NCI-H526 treated with DMSO at 0.1 percent for 48 hours (cell line): ENCODE measurements at regions not wholly inside any gene's neighbourhood (a gene's known extent, or its start where the extent isn't known, plus 50 kb on each side); places are given as distances from the start of the nearest gene placed in this dataset.

ENCODE experiments used
- DNase-seq: peaks from one replicate; lab custom pipeline; 2025; lab: John Stamatoyannopoulos, UW

DNA sequence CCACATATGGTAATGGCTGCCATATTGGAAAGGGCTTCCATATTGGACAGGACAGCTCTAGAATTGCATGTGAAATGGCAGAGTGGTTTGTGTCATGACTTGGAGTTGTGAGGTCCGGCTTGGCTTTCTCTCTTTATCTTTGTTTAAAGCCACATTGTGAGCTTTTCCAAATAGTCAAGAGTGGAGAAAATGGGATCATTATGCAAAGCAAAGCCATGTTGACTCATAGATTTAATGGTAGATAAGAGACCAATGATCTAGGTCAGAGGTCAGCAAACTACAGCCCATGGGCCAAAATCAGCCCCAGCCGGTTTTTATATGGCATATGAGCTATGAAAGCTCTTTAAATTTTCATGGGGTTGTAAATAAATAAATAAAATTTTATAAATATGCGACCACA, 449.1 kb downstream of the BCL11B start:
- no peak for DNase-seq

DNA sequence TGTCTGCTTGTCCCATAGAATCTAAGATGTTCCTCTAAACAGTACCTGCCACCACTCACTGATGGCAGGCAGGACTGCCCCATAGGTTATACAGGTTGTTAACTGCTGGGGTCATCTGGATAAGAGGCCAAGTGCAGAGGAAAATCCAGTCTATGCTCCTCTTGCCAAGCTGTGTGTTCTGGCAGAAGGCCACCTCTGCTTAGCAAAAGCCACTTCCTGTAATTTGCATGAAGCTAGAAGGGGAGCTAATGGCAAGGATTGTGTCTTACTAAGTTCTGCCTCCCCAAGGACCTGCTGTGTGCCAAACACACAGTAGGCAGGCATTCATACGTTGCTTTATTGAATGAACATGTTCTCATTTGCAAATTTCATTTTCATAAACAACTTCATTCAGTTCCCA, 445.4 kb downstream of the BCL11B start:
- no peak for DNase-seq

GRCh38 chr14:98834119-98834518, 437.9 kb downstream of the BCL11B start:
- DNase-seq = no peak

DNA sequence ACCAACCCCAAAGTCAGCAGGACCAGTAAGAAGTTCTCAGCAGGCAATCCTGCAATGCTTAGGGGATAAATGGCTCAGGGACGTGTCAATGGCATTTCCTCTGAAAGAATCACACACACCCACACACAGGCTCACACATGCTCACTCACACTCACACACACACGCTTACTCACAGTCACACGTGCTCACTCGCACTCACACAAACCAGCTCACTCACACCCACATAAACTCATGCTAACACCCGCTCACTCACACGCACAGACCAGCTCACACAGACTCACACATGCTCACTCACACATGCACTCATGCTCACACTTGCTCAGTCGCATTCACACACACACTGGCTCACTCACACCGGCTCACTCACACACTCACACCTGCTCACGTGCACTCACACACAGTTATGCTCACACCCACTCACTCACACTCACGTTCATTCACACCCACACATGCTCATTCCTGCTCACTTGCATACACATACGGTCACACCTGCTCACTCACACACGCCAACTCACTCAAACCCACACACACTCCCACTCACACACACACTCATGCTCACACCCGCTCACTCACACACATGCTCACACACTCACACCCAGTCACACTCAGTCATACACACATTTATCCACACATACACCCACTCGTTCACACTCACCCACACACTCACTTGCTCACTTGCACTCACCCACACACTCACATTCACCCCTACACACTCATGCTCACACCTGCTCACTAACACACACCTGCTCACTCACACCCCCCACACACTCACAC, 436.8 kb downstream of the BCL11B start:
- DNase-seq = no peak

GRCh38 chr14:98835825-98836100, 436.2 kb downstream of the BCL11B start:
- no peak for DNase-seq

DNA sequence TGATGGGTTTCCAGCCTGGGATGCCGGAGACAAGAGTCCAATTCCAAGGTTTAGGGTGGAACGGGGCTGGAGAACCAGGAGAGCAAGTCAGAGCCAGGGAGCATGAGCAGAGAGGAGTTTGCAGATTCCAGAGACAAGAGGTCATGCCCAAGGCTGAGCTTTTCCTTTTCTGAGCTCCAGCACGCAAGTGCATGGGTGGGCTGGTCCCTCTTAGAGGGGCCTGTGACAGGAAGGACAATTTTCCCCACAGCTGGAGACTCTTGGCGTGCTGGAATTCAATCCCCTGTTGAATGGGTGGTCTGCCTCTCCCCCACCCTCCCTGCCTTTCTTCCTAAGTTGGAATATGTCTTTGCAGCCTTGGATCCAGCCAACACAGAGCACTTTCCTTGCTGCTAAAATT, 431.9 kb downstream of the BCL11B start:
- no peak for DNase-seq

DNA sequence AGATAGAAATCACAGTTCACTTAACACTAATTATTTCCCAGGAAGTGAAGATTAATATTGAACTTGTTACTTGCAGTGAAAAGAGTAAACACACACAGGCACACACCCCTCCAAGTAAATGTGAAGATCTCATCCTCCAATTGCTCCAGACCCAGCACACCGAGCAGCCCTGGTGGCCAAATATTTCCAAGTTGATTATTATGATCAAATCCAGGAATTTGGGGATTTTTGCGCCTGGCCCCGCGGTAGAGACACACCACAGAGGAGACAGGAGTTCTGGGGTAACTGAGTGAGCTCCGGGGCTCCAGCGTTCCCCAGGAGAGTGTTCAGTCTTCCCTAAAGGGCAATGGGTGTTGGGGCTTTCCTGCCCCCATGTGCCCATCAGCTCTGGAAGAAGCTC, 431.5 kb downstream of the BCL11B start:
- no peak for DNase-seq

GRCh38 chr14:98844456-98844855, 427.5 kb downstream of the BCL11B start:
- DNase-seq = no peak

DNA sequence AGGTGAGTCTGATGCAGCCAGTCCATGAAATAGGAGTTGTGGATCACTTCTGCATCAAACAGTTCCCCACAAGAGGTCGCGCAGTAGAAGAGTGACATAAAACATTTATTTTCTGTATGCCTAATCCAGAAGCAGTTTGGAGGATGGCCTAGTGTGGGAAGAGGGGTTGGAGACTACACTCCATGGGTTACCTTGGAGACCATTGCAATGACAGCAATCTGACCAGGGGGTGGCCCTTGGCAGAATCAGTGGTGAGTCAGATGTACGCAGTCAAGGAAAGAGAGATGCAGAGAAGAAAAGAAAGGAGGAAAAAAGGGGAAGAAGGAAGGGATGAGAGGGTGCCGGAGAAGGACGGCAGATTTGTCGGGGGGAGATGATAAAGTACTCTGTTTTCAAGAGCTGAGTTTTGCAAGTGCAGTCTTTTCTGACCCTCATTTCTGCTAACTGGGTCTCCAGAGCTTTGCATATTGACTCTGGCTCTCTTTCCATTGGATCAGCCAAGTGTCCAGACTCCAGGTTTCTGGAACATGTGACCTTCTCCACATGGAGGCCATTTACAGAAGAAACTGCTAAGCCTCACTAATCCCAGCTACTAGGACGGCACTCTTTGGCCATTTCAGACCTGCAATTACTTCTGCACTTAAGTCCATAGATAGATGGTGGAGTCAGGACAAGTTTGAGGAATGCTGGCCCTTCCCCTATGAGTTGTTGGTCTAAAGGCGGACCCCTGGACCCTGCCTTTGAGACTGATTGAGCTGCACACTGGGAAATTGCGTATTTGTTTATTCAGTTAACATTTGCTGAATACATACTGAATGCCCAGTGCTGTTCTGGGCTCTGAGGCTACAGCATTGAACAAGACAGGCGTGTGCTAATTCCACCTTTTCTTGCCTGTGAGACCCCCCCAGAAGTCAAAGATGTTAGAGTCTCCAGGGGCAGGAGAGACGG, 424.2 kb downstream of the BCL11B start:
- no peak for DNase-seq

- no peak for DNase-seq
Measured at GRCh38 chr14:98853063-98853729, 418.8 kb downstream of the BCL11B start.

DNA sequence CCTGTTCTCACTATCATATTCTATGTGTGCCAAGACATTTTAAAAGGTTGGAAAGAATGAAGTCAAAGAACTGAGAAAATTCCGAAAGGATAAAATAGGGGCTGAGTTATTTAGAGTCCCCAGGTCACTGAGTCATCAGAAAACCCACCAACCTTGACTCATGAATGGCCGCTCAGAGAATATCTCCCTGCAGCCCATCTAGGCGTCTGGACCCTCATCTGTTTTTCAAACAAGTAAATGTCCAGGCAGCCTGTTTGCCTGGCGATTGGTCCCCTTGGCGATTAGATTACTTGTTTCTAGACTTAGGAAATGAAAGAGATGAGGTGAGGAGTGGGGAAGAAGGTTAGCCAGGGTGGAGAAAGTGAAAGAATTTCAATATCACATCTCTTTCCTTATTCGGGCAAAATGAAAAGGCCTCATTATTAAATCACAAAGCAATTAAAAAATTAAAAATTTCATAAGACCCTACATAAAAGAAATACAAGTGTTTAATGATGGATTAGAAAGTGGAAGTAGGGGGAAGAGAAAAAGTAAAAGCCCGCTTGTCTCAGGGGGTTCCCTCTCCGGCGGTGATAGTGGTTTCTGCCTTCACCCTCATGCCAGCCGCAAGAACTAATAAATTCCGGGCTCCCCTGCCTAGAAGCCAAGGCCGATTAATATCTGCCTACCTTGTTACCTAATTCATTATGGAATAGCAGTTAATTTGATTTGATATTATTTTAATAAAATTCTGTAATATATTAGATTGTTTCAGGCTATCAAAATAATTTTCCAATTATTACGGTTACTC, 415.9 kb downstream of the BCL11B start:
- DNase-seq = no peak

DNA sequence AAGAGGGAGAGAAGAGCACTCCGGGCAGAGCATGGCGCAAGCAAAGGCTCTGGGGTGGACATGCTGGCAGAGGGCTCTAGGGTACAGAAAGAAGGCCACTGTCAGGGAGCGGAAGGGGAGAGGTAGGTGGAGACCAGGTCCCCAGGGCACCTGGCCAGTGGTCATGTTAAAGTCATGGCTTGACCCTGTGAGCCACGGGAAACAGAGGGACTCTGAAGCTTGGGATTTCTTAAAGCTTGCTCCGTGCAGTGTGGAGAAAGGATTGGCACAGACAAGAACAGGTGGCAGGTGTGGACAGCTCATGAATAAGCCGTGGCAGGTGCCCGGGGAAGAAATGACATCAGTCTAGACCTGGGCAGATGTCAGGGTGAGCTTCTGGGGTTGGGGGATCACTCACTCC, 413.8 kb downstream of the BCL11B start:
- no peak for DNase-seq

DNA sequence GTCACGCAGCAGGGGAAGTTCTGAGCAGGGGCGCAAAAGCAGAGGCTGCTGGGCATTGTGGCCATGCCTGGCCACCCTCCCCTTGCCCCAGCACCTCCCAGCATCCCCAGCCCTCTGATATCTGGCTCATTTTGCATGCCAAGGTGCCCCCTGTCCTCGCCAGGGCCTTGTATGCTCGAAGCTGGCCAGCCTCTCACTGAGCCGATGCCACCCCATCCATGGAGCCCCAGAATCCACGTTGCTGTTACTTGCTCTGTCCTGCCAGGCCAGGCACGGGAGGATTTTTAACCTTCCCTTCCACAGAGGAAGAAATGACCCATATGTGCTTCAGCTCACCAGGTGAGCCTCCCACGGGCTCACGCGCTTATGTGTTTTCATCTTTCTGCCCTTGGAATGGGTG, 413.4 kb downstream of the BCL11B start:
- DNase-seq = no peak

DNA sequence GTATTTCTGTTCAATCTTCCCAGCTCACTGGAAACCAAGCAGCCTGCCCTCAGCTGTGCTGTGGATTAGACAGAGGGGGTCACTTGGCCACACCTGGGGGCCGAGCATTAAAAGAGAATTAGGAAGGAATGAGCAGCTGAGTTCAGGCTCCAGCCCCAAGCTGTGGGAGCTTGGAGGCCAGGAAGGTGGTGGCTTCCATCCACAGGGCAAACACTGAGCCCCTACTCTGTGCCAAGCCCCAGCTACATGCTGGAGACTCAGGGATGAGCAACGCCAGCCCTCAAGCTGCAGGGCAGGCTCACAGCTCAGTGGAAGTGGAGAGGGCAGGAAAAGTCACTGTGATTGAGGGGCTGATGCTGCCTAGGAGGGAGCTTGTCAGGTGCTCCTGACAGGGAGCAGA, 412.7 kb downstream of the BCL11B start:
- no peak for DNase-seq

DNA sequence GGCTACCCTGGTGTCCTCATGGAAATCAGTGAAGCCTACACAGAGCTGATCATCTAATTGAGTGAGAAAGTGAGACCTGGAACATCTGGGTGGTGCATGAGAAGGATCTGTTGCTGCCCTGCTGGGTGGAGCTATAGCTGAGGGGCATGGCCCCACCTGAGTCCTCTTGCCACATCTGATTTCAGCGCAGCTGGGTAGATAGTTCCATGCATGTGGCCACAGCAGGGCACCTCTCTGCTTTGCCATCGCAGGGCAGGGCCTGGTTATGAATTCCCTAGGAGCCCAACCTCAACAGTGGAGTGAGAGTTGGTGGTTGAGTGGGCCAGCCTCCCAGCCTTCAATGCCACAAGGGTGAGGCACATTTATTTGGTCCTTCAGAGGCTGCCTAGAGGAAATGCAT, 407.8 kb downstream of the BCL11B start:
- DNase-seq = no peak

- DNase-seq = no peak
Measured at GRCh38 chr14:98867146-98867545, 404.9 kb downstream of the BCL11B start.

DNA sequence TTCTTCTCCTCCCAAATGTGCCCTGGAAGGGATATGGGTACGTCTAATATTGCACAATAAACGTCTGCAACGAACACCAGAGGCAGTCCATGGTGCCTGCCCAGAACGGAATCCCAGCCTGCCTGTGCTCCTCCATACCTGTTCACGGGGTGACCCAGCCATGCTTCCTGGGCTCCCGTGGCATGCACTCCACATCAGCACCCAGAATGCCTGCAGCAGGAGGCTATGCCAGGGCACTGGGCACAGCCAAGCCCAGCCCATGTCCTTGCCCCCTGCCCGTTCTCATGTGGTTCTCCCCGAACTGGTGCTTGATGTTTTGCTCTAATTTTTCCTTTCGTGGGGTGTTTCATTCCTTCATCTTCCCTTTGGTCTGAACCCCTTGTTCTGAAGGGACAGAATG, 404.3 kb downstream of the BCL11B start:
- DNase-seq = no peak

- DNase-seq = no peak
Measured at GRCh38 chr14:98868866-98869265, 403.1 kb downstream of the BCL11B start.

- DNase-seq = no peak
Measured at GRCh38 chr14:98871796-98872195, 400.2 kb downstream of the BCL11B start.

- DNase-seq = no peak
Measured at GRCh38 chr14:98877065-98877464, 394.9 kb downstream of the BCL11B start.

DNA sequence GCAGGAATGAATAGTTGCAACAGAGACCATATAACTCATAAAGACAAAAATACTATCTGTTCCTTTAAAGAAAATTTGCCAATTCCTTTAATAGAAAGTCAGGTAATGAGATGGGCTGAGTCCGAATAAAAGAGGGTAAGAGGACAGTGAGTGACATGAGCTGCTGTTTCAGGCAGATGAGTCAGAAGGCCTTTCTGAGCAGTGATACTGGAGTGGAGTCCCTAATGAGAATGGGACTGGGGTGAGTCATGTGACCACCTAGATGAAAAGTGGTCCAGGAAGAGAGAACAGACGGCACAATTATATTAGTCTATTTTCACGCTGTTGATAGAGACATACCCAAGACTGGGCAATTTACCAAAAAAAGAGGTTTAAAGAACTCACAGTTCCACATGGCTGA, 393.7 kb downstream of the BCL11B start:
- DNase-seq = no peak

GRCh38 chr14:98886982-98887381, 385.0 kb downstream of the BCL11B start:
- DNase-seq = no peak
